Mesodermal cell (in vitro differentiated cells): ENCODE measurements at regions not wholly inside any gene's neighbourhood (a gene's known extent, or its start where the extent isn't known, plus 50 kb on each side); places are given as distances from the start of the nearest gene placed in this dataset.

Source experiments
- H3K27ac ChIP-seq: 2 replicates; pipeline ENCODE4 v1.7.0; 2013; ENCODE audit warnings: mild to moderate bottlenecking, low read depth, low read length, moderate library complexity; ENCODE audit not compliant: severe bottlenecking
- H3K36me3 ChIP-seq: 2 replicates; pipeline ENCODE4 v1.7.1; 2013; ENCODE audit warnings: mild to moderate bottlenecking, low read length, moderate library complexity; ENCODE audit not compliant: control insufficient read depth, insufficient read depth
- H3K4me1 ChIP-seq: one replicate; pipeline ENCODE4 v1.7.1; 2013; ENCODE audit warnings: mild to moderate bottlenecking, low read length; ENCODE audit not compliant: insufficient read depth, control insufficient read depth, poor library complexity, severe bottlenecking
- H3K4me3 ChIP-seq: 2 replicates; pipeline ENCODE4 v1.7.0; 2013; ENCODE audit warnings: low read length, control low read depth, mild to moderate bottlenecking; ENCODE audit not compliant: insufficient read depth, poor library complexity, severe bottlenecking; ENCODE audit errors: extremely low read depth
- H3K9me3 ChIP-seq: 2 replicates; pipeline ENCODE4 v1.7.1; 2013; ENCODE audit warnings: mild to moderate bottlenecking, low read length, moderate library complexity; ENCODE audit not compliant: control insufficient read depth
- WGBS, 2 experiments: methylation state at CpG; one replicate each; pipeline ENCODE4 v1.1.5; 2013; ENCODE audit warnings: missing lambda C conversion rate in 2 of 2; ENCODE audit not compliant: insufficient coverage in 2 of 2; 5-methylcytosine and 5-hydroxymethylcytosine counted together

DNA sequence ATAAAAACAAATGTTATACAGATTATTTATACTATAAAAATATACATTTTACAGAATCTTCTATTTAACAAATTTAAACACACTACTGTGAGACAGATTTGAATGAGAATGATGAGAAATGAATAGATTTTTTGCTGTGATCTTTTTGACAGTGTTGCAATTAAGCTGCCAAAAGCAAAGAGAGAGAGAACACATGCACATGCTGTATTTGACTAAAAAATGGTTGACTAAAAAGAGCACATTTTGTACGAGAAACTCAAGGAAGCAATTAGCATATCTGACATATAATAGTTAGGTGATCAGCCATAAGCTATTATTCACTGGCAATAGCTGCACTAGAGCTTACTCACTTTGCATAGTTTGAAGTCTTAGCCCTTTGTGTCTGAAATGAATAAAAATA is 115.8 kb downstream of the SYT10 start:
- no peaks in the 10 kb centered on the region for H3K36me3 ChIP-seq
- no peak overlapping the region for H3K27ac ChIP-seq
- H3K4me3 ChIP-seq = no peak overlapping the region
- WGBS, 2 experiments = no CpG with 5 or more reads among the region's 1 CpG
- H3K4me1 ChIP-seq = no peaks in the 10 kb centered on the region
- H3K9me3 ChIP-seq = no peaks in the 10 kb centered on the region

DNA sequence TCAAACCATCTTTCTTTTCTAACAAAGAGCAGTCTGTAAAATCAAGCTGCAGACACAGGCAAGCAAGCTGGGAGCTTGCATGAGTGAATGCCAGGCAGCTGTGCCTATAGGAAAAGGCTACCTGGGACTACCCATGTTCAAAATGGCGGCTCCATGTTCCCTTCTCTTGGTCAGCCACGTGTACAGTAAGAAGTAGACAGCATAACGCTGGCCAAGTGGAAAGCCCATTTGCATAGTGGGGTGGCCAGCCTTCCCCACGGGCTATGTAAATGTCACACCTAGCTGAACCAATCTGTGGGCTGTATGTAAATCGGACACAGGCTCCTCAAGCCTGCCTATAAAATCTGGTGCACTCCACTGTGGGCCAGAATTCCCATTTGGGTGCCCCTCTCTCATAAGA is 117.1 kb downstream of the SYT10 start:
- no peaks in the 10 kb centered on the region for H3K36me3 ChIP-seq
- H3K4me1 ChIP-seq = no peaks in the 10 kb centered on the region
- H3K9me3 ChIP-seq = no peaks in the 10 kb centered on the region
- no peak overlapping the region for H3K4me3 ChIP-seq
- H3K27ac ChIP-seq = no peak overlapping the region
- 86 to 92% methylated on average over 4 to 5 of the region's 5 CpGs for whole genome bisulfite sequencing, 2 experiments

DNA sequence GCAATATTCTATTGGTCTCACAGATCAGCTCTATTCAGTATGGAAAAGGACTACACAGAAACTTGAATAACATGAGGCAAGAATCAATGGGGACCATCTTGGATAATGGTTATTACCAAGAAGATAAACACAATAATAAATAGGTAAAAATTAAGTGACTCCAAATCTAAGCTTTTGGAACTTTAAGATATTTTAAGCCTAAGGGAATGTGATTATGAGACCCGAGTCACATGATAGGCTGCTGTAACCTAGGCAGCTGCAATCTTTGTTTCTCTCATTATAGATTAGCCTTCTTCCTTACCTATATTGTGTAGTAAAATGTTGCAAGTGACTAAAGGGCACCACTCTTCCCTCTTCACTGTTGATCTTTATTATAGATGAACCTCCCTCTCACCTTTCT is 121.9 kb downstream of the SYT10 start:
- no peak overlapping the region for H3K4me3 ChIP-seq
- H3K36me3 ChIP-seq = no peaks in the 10 kb centered on the region
- H3K27ac ChIP-seq = no peak overlapping the region
- H3K4me1 ChIP-seq = no peaks in the 10 kb centered on the region
- H3K9me3 ChIP-seq = no peaks in the 10 kb centered on the region
- WGBS, 2 experiments = no CpG with 5 or more reads among the region's 1 CpG

DNA sequence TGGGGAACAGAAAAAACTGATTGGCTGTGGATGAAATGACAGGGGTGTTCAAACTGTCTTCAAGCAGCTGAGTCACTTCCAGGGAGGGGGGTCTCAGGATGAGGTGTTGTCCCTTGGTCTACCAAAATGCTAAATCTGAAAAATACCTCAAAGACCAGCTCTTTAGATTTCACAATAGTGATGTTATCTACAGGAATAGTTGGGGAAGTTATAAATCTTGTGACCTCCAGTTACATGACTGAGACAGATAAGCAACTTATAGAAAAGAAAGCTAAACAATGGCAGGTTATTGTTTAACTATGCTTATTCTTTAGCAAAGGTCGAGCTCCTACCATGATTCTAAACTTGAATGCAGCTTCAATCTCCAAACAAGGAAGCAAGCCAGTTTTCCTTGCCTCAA is 125.4 kb downstream of the SYT10 start:
- Histone ChIP-seq H3K9me3 (no peaks in the 10 kb centered on the region), H3K27ac (no peak overlapping the region)
- no CpG with 5 or more reads among the region's 1 CpG for WGBS, 2 experiments

DNA sequence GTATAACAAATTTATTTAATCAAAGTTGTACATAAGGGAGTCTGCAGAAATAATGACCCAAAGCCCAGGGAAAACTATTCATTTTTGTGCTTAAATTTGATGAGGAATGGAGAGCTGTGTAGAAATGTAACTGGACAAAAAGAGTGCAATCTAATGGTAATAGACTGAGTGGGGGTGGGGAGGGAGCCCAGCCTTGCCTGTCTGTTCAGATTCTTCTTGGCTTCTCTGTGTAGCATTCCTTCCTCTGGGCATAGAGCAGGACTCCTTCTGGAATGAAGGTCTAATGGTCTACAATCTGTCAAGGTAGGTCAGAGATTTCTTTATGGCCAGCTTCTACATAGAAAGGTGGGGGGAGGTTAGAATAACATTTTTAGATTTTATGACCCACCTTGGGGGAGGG is 126.1 kb downstream of the SYT10 start:
- Histone ChIP-seq H3K4me3 (no peak overlapping the region), H3K9me3 (no peaks in the 10 kb centered on the region), H3K27ac (no peak overlapping the region), H3K4me1 (no peaks in the 10 kb centered on the region), H3K36me3 (no peaks in the 10 kb centered on the region)

More for the DNA sequence above, 125.4 kb downstream of the SYT10 start:
- Histone ChIP-seq H3K36me3 (no peaks in the 10 kb centered on the region), H3K4me3 (no peak overlapping the region), H3K4me1 (no peaks in the 10 kb centered on the region)

DNA sequence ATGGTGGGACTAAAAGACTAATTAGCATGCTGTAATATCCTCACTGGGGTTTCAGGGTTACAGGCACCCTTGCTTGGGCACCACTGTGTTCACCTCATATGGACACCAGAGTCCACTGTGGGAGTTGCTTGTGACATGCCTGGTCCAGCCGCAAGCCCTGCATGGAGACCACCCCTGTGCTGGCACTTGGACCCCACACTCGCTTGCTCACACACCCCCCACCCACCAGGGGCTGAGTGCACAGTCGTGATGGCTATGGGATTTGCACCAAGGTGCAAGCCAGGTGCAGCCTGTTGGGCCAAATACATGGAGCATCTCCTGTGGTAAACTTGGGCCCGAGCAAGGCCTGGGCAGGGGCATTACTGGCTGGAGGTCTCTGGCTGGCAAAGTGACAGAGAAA is 129.1 kb downstream of the SYT10 start:
- WGBS, 2 experiments = 80 to 82% methylated on average over 3 of the region's 4 CpGs
- no peaks in the 10 kb centered on the region for H3K9me3 ChIP-seq
- no peaks in the 10 kb centered on the region for H3K4me1 ChIP-seq
- H3K36me3 ChIP-seq = no peaks in the 10 kb centered on the region
- no peak overlapping the region for H3K27ac ChIP-seq
- no peak overlapping the region for H3K4me3 ChIP-seq

DNA sequence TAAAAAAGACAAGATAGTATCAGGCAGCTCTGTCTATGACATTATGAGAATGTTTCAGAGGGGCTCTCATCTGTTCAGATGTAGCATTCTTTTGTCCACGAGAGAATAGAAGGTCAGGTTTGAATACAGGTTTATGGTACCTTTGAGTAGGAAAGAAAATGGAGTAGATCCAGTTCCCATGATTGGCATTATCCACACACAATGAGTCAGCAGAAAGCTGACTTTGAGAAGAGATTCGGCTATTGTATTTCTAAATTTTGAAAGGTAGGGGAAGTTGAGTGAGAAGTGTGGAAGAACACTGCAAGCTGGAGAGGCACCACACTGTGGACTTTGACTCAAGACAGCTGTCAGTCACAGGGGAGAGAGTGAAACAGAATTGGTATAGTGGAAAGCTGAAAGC is 135.4 kb downstream of the SYT10 start:
- Histone ChIP-seq H3K9me3 (no peaks in the 10 kb centered on the region), H3K4me1 (no peaks in the 10 kb centered on the region), H3K27ac (no peak overlapping the region), H3K4me3 (no peak overlapping the region), H3K36me3 (no peaks in the 10 kb centered on the region)
- 94% methylated on average over 2 of the region's 2 CpGs for WGBS, 2 experiments

DNA sequence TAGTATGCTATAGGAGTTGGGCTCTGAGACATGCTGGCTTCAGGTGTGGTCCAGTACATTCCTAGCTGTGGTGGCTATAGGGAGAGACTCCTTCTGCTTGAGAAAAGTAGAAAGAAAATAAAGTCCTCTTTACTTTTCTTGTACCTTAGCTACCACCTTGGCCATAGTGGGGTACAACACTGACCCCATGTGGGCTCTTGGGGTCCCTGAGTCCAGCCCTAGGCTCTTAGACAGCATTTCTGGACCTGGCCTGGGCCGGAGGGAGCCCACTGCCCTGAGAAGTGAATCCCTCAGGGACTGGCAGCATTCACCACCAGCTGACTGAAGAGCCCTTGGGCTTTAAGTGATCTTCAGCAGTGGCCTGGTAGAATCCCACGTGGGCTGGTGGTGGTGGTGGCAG is 143.1 kb downstream of the SYT10 start:
- Histone ChIP-seq H3K9me3 (no peaks in the 10 kb centered on the region), H3K27ac (no peak overlapping the region), H3K4me1 (no peaks in the 10 kb centered on the region), H3K4me3 (no peak overlapping the region), H3K36me3 (no peaks in the 10 kb centered on the region)
- 83 to 100% methylated on average over 1 to 2 of the region's 2 CpGs for WGBS, 2 experiments

DNA sequence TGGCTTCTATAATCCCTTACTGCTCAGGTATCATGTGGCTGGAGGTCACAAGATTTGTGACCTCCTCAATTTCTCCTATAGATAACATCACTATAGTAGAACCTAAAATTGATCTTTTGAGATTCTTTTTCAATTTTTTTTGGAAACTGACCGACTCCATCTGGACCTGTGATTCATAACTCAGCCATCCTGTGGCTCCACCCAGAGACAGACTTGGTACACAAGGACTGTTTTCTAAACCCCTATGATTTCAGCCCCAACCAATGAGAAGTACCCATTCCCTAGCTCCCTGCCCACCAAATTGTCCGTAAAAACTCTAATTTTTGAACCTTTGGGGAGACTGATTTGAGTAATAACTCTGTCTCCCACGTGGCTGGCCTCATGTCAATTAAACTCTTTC is 148.9 kb downstream of the SYT10 start:
- Histone ChIP-seq H3K27ac (no peak overlapping the region), H3K4me3 (no peak overlapping the region), H3K4me1 (no peaks in the 10 kb centered on the region), H3K9me3 (no peaks in the 10 kb centered on the region), H3K36me3 (no peaks in the 10 kb centered on the region)
- WGBS, 2 experiments = 67 to 84% methylated on average over 1 to 3 of the region's 3 CpGs

DNA sequence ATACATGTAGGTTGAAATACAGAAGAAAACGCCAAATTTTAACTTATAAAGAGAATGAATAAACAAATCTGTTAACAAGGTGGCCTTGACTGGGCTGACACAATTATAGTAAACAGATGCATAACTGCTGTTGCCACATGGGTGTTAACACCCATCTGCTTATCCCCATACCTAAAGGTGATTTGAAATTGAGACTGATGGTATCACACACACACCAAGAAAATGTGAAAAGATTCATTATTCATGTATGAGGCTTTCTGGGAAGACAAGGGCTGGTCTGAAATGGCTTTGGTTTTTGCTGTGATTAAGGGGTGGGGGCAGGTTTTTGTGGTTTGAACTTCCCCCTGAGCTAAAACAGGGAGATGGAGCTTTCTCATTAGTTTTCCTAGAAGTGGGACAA is 156.6 kb downstream of the SYT10 start:
- Histone ChIP-seq H3K27ac (no peak overlapping the region), H3K4me3 (no peak overlapping the region), H3K9me3 (peaks cover 10% of the 10 kb centered on the region), H3K36me3 (no peaks in the 10 kb centered on the region), H3K4me1 (no peaks in the 10 kb centered on the region)
- WGBS, 2 experiments = no CpG with 5 or more reads among the region's 1 CpG

DNA sequence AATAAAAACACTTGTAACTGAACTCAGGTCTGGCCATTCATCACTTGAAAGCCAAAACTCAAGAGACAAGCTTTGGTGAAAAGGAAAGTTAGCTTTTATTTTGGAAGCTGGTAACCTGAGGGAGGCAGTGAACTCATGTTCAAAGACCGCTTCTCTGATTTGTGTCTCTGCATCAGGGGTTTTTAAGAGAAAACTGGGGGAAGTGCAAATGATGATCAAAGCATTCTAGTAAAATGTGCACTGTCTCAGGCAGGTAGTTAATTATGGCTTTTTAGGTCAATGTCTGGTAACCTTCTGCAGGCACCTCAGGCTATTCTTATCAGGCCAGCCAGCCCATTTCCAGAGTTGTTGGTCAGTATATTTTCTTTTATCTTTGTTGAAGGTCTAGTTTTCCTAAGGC is 162.2 kb downstream of the SYT10 start:
- Histone ChIP-seq H3K4me3 (no peak overlapping the region), H3K36me3 (no peaks in the 10 kb centered on the region), H3K4me1 (no peaks in the 10 kb centered on the region), H3K27ac (no peak overlapping the region), H3K9me3 (peaks cover 16% of the 10 kb centered on the region)
- WGBS, 2 experiments = 83 to 92% methylated on average over 1 of the region's 1 CpG

DNA sequence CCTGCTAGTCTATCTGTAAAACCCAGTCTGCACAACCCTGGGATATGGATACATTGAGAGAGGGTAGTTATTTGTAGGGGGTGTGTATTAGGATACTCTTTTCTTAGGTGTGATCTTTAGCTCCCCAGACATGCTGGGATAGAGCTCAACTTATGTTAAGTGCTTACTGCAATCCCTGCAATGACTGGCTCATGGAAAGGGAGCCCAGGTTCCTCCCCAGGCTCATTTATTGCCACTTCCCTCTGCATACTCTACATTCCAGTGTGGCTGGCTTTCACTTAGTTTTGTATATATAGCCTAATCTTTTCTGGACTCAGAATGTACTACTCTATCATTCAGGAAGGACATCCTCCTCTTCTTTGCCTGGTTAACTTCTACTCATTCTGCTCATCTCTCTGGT is 172.0 kb downstream of the SYT10 start:
- Histone ChIP-seq H3K36me3 (no peaks in the 10 kb centered on the region), H3K9me3 (no peaks in the 10 kb centered on the region), H3K4me1 (peaks cover 8% of the 10 kb centered on the region), H3K4me3 (no peak overlapping the region), H3K27ac (no peak overlapping the region)
